ENCODE measurements at regions not wholly inside any gene's neighbourhood (a gene's known extent, or its start where the extent isn't known, plus 50 kb on each side); places are given as distances from the start of the nearest gene placed in this dataset.

DNA sequence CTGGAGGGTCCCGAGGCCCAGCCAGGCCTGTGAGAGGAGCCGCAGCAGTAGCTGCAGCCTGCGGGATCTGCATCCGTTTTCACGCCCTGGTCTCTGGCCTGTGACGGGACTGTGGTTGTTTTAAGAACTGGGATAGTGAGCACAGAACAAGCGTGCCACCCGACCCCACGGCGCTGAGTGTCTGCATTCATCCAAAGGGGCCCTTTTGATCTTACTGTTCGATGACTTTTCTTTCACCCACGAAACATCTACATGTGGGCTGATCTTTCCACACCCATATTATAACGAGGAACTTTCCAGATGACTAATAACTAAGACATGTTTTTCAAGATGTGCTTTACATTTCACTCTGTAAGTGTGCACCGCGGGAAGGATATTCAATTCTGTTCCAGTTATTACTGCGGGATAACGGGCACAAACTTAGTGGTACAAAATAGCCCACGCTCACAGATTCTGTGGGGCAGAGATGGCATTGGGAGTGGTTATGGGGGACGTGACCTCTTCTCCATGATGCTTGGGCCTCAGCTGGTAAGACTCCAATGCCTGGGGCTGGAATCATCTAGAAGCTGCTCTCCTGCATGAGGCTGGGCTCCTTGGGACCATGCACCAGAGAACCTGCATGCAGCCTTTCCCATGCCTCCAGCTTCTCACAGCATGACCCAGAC, 165.0 kb downstream of the SYK start:
- no peaks in the 10 kb centered on the region for H3K36me3 ChIP-seq (ENCODE audit: control insufficient read depth in 1 of 2, insufficient read depth in 2 of 2, low read length in 2 of 2)
- H3K27me3 ChIP-seq (ENCODE audit: low read depth, low read length): no peaks in the 10 kb centered on the region
- H3K4me1 ChIP-seq (ENCODE audit: control insufficient read depth in 1 of 2, insufficient read depth in 2 of 2, low read length in 2 of 2): peaks cover 0 to 9% of the 10 kb centered on the region in 2 donors
- no peak overlapping the region for H3K27ac ChIP-seq (ENCODE audit: low read length)
- no peak overlapping the region for H3K4me3 ChIP-seq (ENCODE audit: low read depth in 1 of 2, low read length in 2 of 2)
- no peaks in the 10 kb centered on the region for H3K9me3 ChIP-seq (ENCODE audit: control insufficient read depth in 1 of 2, low read length in 2 of 2)

DNA sequence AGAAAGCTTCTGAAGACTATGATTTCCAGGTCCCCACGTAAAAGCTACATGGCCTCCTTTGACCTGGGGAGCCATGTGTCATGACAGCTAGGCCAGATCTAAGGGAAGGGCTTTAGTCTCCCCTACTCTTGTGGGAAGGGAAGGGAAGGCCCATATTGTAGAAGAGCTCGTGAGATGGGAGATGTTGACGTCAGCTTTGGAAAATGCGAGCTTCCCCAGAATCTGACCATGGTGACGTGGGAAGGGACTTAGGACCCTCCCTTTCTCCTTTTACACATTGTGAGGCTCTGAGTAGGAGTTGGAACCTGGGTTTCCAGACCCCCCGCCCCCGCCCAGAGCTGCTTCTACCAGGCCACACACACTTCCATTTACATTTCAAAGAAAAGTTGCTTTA, 165.5 kb downstream of the SYK start:
- no peak overlapping the region for H3K27ac ChIP-seq (ENCODE audit: low read length)
- H3K9me3 ChIP-seq (ENCODE audit: control insufficient read depth in 1 of 2, low read length in 2 of 2): no peaks in the 10 kb centered on the region
- H3K4me1 ChIP-seq (ENCODE audit: control insufficient read depth in 1 of 2, insufficient read depth in 2 of 2, low read length in 2 of 2): peaks cover 0 to 9% of the 10 kb centered on the region in 2 donors

DNA sequence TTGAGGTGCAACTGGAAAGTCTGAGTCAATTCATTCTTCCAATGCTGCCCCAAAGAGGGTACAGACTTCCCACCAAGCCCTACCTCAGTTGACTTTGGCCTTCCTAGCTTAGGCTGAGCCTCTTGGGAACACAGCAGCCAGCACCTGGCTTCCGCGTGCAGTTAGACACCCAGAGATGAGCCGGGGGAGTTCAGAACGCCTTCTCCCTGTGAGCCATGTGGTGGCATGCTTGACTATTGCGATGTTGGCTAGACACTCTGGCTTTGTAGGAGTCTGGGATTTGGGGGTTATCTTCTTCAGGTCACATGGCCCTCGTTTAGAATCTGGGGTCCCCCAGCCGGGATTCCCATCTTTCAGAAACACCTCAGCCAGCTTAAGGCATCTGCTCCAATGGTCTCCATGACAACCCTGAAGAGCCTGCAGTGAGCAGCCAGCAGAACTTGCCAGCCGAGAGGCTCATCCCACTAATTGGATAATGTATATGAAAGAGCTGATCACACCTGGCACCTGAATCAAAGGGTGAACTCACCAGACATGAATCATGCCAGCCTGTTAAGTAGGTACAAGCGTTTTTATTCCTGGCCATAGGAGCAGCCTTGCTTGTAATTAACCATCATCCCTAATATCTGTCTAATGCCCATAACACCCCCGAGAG, 167.5 kb downstream of the SYK start:
- H3K4me1 ChIP-seq (ENCODE audit: control insufficient read depth in 1 of 2, insufficient read depth in 2 of 2, low read length in 2 of 2): peaks cover 0 to 9% of the 10 kb centered on the region in 2 donors
- no peak overlapping the region for H3K4me3 ChIP-seq (ENCODE audit: low read depth in 1 of 2, low read length in 2 of 2)
- H3K9me3 ChIP-seq (ENCODE audit: control insufficient read depth in 1 of 2, low read length in 2 of 2): no peaks in the 10 kb centered on the region
- H3K27ac ChIP-seq (ENCODE audit: low read length): no peak overlapping the region
- no peaks in the 10 kb centered on the region for H3K36me3 ChIP-seq (ENCODE audit: control insufficient read depth in 1 of 2, insufficient read depth in 2 of 2, low read length in 2 of 2)
- no peaks in the 10 kb centered on the region for H3K27me3 ChIP-seq (ENCODE audit: low read depth, low read length)

More for the DNA sequence above, 165.5 kb downstream of the SYK start:
- no peaks in the 10 kb centered on the region for H3K36me3 ChIP-seq (ENCODE audit: control insufficient read depth in 1 of 2, insufficient read depth in 2 of 2, low read length in 2 of 2)
- no peak overlapping the region for H3K4me3 ChIP-seq (ENCODE audit: low read depth in 1 of 2, low read length in 2 of 2)
- H3K27me3 ChIP-seq (ENCODE audit: low read depth, low read length): no peaks in the 10 kb centered on the region

DNA sequence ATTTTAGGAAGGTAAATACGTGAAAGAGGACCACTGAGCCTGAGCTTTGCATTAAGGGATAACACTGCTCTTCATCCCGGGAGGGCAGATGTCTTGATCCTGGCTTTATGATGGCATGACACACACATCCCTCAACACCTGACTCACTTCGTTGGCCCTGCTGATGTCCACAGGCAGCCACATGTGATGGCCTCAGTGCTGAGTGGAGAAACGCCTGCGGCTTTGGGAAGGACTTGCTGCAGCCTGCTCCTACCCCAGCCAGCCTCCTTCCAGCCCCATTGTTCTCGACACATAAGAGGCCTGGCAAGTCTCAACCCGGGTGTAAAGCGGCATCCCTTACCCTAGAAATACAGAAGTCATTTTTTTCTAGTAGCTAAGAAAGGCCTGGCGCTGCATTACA, 169.0 kb downstream of the SYK start:
- H3K27ac ChIP-seq (ENCODE audit: low read length): no peak overlapping the region
- H3K4me3 ChIP-seq (ENCODE audit: low read depth in 1 of 2, low read length in 2 of 2): no peak overlapping the region
- H3K27me3 ChIP-seq (ENCODE audit: low read depth, low read length): no peaks in the 10 kb centered on the region
- peaks cover 0 to 9% of the 10 kb centered on the region in 2 donors for H3K4me1 ChIP-seq (ENCODE audit: control insufficient read depth in 1 of 2, insufficient read depth in 2 of 2, low read length in 2 of 2)
- H3K36me3 ChIP-seq (ENCODE audit: control insufficient read depth in 1 of 2, insufficient read depth in 2 of 2, low read length in 2 of 2): no peaks in the 10 kb centered on the region
- H3K9me3 ChIP-seq (ENCODE audit: control insufficient read depth in 1 of 2, low read length in 2 of 2): no peaks in the 10 kb centered on the region

DNA sequence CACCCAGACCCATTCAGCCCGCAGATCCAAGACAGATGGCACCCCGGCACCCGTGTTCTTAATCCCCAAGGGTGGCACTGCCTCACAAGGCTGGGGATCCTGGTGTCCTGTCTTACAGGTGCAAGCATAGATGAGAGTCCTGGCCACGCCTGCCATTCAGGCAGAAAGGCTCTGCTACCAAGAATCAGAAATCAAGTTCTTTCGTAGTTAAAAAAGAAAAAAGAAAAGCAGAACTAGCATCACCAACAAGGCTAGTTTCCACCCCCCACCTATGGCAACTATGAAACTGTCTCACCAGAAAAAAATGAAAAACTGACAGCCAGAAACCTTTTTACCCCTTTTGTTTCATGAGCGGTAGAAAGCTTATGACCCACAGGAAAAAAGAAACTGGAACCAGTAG, 170.4 kb downstream of the SYK start:
- H3K27ac ChIP-seq (ENCODE audit: low read length): no peak overlapping the region
- peaks cover 0 to 9% of the 10 kb centered on the region in 2 donors for H3K4me1 ChIP-seq (ENCODE audit: control insufficient read depth in 1 of 2, insufficient read depth in 2 of 2, low read length in 2 of 2)
- H3K27me3 ChIP-seq (ENCODE audit: low read depth, low read length): no peaks in the 10 kb centered on the region

DNA sequence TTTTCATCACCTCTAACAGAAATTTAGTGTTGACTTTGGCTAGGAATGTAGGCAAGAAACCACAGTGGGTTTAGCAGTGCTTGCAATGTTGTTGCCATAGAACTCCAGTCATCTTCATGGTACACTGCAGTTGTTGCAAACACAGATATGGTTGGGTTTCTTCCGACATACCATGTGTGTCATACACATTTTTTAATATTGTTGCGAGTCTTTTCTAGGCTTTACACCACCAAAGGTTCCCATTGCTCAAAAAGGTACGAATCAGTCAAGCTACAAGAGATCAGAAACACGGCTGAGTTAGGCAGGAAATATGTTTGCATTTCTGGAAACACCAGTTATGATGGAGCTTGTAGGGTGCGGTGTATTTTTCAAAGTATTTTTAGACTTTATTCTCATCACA, 172.4 kb downstream of the SYK start:
- no peaks in the 10 kb centered on the region for H3K27me3 ChIP-seq (ENCODE audit: low read depth, low read length)
- peaks cover 0 to 9% of the 10 kb centered on the region in 2 donors for H3K4me1 ChIP-seq (ENCODE audit: control insufficient read depth in 1 of 2, insufficient read depth in 2 of 2, low read length in 2 of 2)
- no peaks in the 10 kb centered on the region for H3K36me3 ChIP-seq (ENCODE audit: control insufficient read depth in 1 of 2, insufficient read depth in 2 of 2, low read length in 2 of 2)
- H3K9me3 ChIP-seq (ENCODE audit: control insufficient read depth in 1 of 2, low read length in 2 of 2): no peaks in the 10 kb centered on the region
- no peak overlapping the region for H3K27ac ChIP-seq (ENCODE audit: low read length)
- H3K4me3 ChIP-seq (ENCODE audit: low read depth in 1 of 2, low read length in 2 of 2): no peak overlapping the region

More for the DNA sequence above, 170.4 kb downstream of the SYK start:
- no peaks in the 10 kb centered on the region for H3K36me3 ChIP-seq (ENCODE audit: control insufficient read depth in 1 of 2, insufficient read depth in 2 of 2, low read length in 2 of 2)
- no peak overlapping the region for H3K4me3 ChIP-seq (ENCODE audit: low read depth in 1 of 2, low read length in 2 of 2)
- H3K9me3 ChIP-seq (ENCODE audit: control insufficient read depth in 1 of 2, low read length in 2 of 2): no peaks in the 10 kb centered on the region

DNA sequence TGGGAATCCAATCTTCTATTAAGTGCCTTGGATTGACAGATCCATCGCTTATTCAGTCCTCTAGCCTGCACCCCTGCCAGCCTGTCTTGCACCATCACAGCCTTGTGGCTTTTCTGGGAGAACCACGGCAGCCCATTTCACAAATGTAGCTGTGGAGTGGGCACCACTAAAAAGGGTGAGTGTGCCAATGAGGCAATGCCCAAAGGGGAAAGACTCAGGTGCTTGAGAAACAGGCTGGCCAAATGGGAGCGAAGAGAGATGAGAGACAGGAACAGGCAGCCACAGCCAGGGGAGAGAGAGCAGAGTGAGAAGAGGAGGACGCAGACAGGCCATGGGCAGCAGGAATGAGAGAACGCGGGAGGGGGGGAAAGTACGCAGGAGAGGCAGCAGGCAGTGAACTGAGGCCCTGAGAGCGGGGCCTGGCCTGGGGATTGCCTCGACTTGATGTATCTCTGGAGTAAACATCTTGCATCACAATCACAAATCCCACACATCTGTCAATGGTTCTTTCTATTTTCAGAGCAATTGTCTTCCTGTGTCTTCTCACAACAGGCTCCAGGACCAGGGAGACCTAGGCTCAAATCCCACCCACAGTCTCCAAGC, 173.1 kb downstream of the SYK start:
- Histone ChIP-seq H3K36me3 (ENCODE audit: control insufficient read depth in 1 of 2, insufficient read depth in 2 of 2, low read length in 2 of 2) (no peaks in the 10 kb centered on the region), H3K4me3 (ENCODE audit: low read depth in 1 of 2, low read length in 2 of 2) (no peak overlapping the region), H3K27ac (ENCODE audit: low read length) (no peak overlapping the region), H3K9me3 (ENCODE audit: control insufficient read depth in 1 of 2, low read length in 2 of 2) (no peaks in the 10 kb centered on the region), H3K27me3 (ENCODE audit: low read depth, low read length) (no peaks in the 10 kb centered on the region), H3K4me1 (ENCODE audit: control insufficient read depth in 1 of 2, insufficient read depth in 2 of 2, low read length in 2 of 2) (peaks cover 0 to 9% of the 10 kb centered on the region in 2 donors)

DNA sequence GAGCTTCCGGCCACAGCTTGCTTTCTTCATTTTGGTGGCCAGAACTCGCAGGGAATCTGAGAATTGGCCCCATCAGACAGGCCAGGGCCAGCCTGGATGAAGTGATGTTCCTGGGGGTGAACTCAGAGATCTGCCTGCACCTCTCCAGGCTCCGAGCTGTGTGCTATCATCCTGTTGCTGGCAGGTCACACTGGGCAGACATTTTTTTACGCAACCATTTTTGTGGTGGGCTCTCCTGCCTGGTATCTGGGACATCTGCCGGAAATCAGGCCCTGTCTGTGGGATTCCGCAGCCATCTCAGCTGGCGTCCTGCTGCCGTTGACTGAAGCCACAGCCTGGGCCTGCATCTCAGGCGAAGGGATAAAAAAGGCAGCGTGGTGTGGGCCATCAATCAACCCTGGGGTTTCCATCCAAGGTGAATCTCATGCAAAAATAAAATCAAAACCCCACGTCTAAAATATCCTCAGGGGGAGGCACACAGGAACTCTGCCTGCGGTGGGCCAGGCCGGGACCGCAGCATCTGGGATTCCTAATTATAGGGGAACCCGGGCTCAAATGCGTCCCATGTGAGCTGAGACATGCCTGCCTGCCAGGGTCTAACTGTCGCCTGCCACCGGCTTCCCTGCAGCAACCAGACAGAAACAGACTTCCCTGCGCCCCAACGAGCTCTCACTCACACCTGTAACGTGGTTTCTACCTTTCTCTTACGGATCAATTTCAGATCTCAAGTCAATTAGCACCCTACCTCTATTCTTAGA, 174.3 kb downstream of the SYK start:
- Histone ChIP-seq H3K36me3 (ENCODE audit: control insufficient read depth in 1 of 2, insufficient read depth in 2 of 2, low read length in 2 of 2) (no peaks in the 10 kb centered on the region), H3K4me1 (ENCODE audit: control insufficient read depth in 1 of 2, insufficient read depth in 2 of 2, low read length in 2 of 2) (peaks cover 0 to 6% of the 10 kb centered on the region in 2 donors), H3K27me3 (ENCODE audit: low read depth, low read length) (no peaks in the 10 kb centered on the region), H3K9me3 (ENCODE audit: control insufficient read depth in 1 of 2, low read length in 2 of 2) (no peaks in the 10 kb centered on the region), H3K4me3 (ENCODE audit: low read depth in 1 of 2, low read length in 2 of 2) (no peak overlapping the region), H3K27ac (ENCODE audit: low read length) (no peak overlapping the region)

DNA sequence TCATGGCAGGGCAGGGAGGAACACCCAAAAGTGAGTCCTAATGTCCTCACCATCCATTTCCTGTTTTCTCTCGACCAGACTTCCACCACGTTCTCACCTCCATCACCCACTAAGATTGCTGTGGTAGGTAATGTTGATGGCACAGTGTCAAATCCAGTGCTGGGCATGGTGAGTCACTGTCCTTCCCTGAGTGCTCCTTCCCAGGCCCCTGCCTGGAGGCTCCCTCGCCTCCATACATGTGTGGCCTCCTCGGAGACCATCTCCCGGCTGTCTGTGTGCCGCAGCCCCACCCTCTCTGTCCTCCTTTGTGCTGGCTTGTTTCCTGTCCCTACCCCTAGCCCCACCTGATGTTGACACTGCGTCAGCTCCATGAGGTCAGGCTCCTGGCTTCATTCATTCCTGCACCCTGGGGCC, 177.5 kb downstream of the SYK start:
- Histone ChIP-seq H3K4me3 (ENCODE audit: low read depth in 1 of 2, low read length in 2 of 2) (no peak overlapping the region), H3K27me3 (ENCODE audit: low read depth, low read length) (no peaks in the 10 kb centered on the region), H3K4me1 (ENCODE audit: control insufficient read depth in 1 of 2, insufficient read depth in 2 of 2, low read length in 2 of 2) (no peaks in the 10 kb centered on the region), H3K9me3 (ENCODE audit: control insufficient read depth in 1 of 2, low read length in 2 of 2) (no peaks in the 10 kb centered on the region), H3K36me3 (ENCODE audit: control insufficient read depth in 1 of 2, insufficient read depth in 2 of 2, low read length in 2 of 2) (no peaks in the 10 kb centered on the region), H3K27ac (ENCODE audit: low read length) (no peak overlapping the region)

DNA sequence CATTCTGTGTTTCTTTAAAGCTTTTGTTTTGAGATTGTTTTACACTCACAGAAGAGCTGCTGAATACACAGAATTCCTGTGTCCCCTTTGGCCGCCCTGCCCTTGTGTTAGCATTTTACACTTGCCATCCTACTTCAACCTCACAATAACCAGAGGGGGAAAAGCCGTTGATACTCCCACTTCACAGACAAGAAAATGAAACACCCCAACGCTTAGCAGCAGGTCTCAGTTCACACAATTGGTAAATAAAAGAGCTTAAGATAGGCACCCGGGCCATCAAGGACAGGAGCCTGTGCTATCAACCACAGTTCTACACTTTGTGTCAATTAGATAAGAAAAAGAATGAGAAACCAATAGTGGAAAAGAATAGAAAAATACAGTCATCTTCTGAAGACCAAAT, 178.0 kb downstream of the SYK start:
- no peak overlapping the region for H3K27ac ChIP-seq (ENCODE audit: low read length)
- no peaks in the 10 kb centered on the region for H3K27me3 ChIP-seq (ENCODE audit: low read depth, low read length)
- H3K36me3 ChIP-seq (ENCODE audit: control insufficient read depth in 1 of 2, insufficient read depth in 2 of 2, low read length in 2 of 2): no peaks in the 10 kb centered on the region
- no peak overlapping the region for H3K4me3 ChIP-seq (ENCODE audit: low read depth in 1 of 2, low read length in 2 of 2)
- no peaks in the 10 kb centered on the region for H3K9me3 ChIP-seq (ENCODE audit: control insufficient read depth in 1 of 2, low read length in 2 of 2)
- H3K4me1 ChIP-seq (ENCODE audit: control insufficient read depth in 1 of 2, insufficient read depth in 2 of 2, low read length in 2 of 2): no peaks in the 10 kb centered on the region

DNA sequence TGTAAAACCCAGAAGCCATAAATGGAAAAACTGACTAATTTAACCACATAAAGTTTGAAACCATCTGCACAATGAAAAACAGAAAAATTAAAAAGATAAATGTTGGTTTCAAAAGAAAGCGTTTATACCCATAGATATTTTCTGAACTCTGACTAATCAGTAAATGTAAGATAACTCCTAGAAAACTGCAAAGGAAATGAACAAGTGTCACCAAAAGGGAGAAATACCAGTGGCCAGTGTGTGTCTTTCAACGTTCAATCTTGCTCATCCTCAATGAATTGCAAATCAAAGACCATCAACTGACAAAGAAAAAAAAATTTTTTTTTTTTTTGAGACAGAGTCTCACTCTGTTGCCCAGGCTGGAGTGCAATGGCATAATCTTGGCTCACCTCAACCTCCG, 180.1 kb downstream of the SYK start:
- Histone ChIP-seq H3K27me3 (ENCODE audit: low read depth, low read length) (no peaks in the 10 kb centered on the region), H3K4me3 (ENCODE audit: low read depth in 1 of 2, low read length in 2 of 2) (no peak overlapping the region)

More for the DNA sequence above, 180.1 kb downstream of the SYK start:
- Histone ChIP-seq H3K9me3 (ENCODE audit: control insufficient read depth in 1 of 2, low read length in 2 of 2) (no peaks in the 10 kb centered on the region), H3K4me1 (ENCODE audit: control insufficient read depth in 1 of 2, insufficient read depth in 2 of 2, low read length in 2 of 2) (no peaks in the 10 kb centered on the region), H3K36me3 (ENCODE audit: control insufficient read depth in 1 of 2, insufficient read depth in 2 of 2, low read length in 2 of 2) (no peaks in the 10 kb centered on the region), H3K27ac (ENCODE audit: low read length) (no peak overlapping the region)
